Epithelial cell of esophagus (primary cell): ENCODE measurements at regions not wholly inside any gene's neighbourhood (a gene's known extent, or its start where the extent isn't known, plus 50 kb on each side); places are given as distances from the start of the nearest gene placed in this dataset.
"Not testable (repeated sequence)": the region's sequence is repeated elsewhere in the genome, so short reads cannot be mapped to it uniquely, and the experiment has no call there.

Source experiments
- DNase-seq: peaks from one replicate; pipeline ENCODE4 v3.0.0; 2010; ENCODE audit warnings: low read depth
- H3K4me3 ChIP-seq: 2 replicates; pipeline ENCODE4 v1.5.1; 2011; ENCODE audit warnings: mild to moderate bottlenecking, low read length, control low read depth
- TF ChIP-seq, protein P1 (sequence below): IDR thresholded peaks from 2 replicates; pipeline ENCODE4 v1.5.1; 2011; ENCODE audit warnings: low read depth, mild to moderate bottlenecking, low read length, control low read depth, inconsistent platforms; ENCODE audit not compliant: insufficient read depth; ENCODE audit errors: missing control alignments

DNA sequence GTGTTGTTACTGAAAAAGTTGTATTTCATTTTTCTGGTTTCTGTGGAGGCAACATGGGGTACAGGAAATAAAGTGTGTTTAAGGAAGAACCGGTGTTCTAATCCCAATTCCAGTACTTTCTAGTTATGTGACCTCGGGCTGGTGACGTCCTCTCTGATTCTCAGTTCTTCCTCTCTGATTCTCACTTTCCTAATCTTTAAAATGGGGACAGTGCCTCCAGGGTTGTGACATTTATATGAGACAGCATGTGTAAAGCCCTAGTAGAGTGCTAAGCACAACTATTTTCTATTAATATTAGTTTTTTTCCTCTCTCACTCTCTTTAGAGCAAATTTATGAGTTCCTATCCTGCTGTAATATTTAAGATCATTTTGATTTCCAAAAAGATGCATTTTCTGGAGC is 50.9 kb upstream of the PTPDC1 start:
- no peak for DNase-seq
- H3K4me3 ChIP-seq = no peak overlapping the region
- TF ChIP-seq, protein P1, sequence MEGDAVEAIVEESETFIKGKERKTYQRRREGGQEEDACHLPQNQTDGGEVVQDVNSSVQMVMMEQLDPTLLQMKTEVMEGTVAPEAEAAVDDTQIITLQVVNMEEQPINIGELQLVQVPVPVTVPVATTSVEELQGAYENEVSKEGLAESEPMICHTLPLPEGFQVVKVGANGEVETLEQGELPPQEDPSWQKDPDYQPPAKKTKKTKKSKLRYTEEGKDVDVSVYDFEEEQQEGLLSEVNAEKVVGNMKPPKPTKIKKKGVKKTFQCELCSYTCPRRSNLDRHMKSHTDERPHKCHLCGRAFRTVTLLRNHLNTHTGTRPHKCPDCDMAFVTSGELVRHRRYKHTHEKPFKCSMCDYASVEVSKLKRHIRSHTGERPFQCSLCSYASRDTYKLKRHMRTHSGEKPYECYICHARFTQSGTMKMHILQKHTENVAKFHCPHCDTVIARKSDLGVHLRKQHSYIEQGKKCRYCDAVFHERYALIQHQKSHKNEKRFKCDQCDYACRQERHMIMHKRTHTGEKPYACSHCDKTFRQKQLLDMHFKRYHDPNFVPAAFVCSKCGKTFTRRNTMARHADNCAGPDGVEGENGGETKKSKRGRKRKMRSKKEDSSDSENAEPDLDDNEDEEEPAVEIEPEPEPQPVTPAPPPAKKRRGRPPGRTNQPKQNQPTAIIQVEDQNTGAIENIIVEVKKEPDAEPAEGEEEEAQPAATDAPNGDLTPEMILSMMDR = no peak

DNA sequence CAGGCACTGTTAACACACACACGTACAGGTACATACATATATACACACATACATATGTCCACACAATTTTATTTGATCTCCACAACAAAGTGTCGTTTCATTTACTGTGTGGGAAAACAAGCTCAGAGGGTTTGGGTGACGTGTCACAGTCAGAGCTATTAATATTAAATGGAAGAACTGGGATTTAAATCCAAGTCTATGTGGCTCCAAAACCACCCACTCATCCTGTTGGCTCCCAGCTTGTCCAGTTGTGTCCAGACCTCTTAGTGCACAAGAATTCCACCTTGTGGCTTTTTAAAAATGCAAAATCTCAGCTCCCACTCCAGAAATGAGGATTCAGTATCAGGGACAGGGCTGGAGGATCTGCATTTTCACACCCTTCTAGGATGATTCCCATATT is 52.3 kb upstream of the PTPDC1 start:
- no peak for DNase-seq
- TF ChIP-seq, protein P1 = no peak
- no peak overlapping the region for H3K4me3 ChIP-seq

DNA sequence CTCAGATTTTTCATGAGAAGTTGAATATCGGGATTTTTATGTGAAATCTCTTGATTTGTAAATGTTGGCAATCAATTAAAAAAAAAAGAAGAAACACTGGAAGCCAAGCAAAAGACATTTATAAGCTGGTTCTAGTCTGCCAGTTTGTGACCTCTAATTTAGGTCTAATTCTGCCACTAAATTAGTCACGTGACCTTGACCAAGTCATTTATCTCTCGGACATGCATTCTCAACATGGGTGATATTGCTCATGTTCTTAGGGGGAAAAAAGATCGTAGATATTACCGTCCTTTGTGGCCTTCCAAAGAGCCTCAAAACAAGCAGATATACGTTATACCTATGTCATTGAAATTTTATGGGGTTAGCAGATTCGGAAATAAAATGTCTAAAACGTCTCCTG is 52.9 kb upstream of the PTPDC1 start:
- DNase-seq = no peak
- TF ChIP-seq, protein P1 = no peak
- peak overlapping the region; percentile 80 for H3K4me3 ChIP-seq

GRCh38 chr9:94030318-94031179 is 53.7 kb upstream of the PTPDC1 start:
- TF ChIP-seq, protein P1 = no peak
- peak overlapping the region; percentile 80 for H3K4me3 ChIP-seq
- peak; percentile 86 for DNase-seq

DNA sequence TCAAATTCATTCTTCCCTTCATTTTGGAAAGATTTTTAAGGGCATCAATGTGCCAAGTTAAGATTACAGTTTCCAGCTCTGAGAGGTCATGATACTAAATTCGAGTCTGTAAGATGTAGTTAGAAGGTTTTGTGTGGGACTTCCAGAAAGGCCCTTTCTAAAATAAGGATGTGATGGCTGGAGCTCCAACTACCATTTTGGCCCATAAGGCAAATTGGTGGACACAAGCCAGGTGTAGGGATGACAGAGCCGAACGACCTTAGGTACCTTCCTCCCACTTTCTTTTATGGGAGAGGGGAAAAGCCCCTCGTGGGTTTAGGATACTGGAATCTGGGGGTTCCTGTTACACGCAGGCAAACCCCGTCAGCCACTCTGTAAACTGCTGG is 54.3 kb upstream of the PTPDC1 start:
- H3K4me3 ChIP-seq = peak overlapping the region; percentile 80
- TF ChIP-seq, protein P1 = no peak
- DNase-seq = no peak

- TF ChIP-seq, protein P1 = no peak
- no peak overlapping the region for H3K4me3 ChIP-seq
- DNase-seq = no peak
Observed at GRCh38 chr9:94026816-94027215, 57.4 kb upstream of the PTPDC1 start.

DNA sequence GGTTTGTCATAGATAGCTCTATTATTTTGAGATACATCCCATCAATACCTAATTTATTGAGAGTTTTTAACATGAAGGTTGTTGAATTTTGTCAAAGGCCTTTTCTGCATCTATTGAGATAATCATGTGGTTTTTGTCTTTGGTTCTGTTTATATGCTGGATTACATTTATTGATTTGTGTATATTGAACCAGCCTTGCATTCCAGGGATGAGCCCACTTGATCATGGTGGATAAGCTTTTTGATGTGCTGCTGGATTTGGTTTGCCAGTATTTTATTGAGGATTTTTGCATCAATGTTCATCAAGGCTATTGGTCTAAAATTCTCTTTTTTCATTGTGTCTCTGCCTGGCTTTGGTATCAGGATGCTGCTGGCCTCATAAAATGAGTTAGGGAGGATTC is 61.8 kb upstream of the PTPDC1 start:
- not testable (repeated sequence) for DNase-seq, H3K4me3 ChIP-seq

DNA sequence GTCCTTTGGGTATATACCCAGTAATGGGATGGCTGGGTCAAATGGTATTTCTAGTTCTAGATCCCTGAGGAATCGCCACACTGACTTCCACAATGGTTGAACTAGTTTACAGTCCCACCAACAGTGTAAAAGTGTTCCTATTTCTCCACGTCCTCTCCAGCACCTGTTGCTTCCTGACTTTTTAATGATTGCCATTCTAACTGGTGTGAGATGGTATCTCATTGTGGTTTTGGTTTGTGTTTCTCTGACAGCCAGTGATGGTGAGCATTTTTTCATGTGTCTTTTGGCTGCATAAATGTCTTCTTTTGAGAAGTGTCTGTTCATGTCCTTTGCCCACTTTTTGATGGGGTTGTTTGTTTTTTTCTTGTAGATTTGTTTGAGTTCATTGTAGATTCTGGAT is 63.4 kb upstream of the PTPDC1 start:
- DNase-seq, H3K4me3 ChIP-seq: not testable (repeated sequence)
